ENCODE measurements at regions not wholly inside any gene's neighbourhood (a gene's known extent, or its start where the extent isn't known, plus 50 kb on each side); places are given as distances from the start of the nearest gene placed in this dataset.
A peak's percentile ranks its signal among the peaks of the same experiment; 100 is the strongest.

- intact Hi-C loops (cut with micrococcal nuclease), result no loop called here
- H3K36me3 ChIP-seq, result no peaks in the 10 kb centered on the region
- TF ChIP-seq CTCF (IDR thresholded peaks at IDR 0.05; ENCODE audit: borderline replicate concordance), result no peak
- peaks cover 43% of the 10 kb centered on the region for H3K4me1 ChIP-seq
- H3K9me3 ChIP-seq (replicated peaks), result peaks cover 10% of the 10 kb centered on the region
- H3K27me3 ChIP-seq (ENCODE audit: low read depth), result no peaks in the 10 kb centered on the region
- DNase-seq, result no peak
- no peak overlapping the region for H3K4me3 ChIP-seq
- H3K27ac ChIP-seq (replicated peaks), result no peak overlapping the region
Measured at GRCh38 chr10:78938695-78939672, 129.8 kb upstream of the ZMIZ1 start.

- no peaks in the 10 kb centered on the region for H3K36me3 ChIP-seq
- H3K4me3 ChIP-seq, result no peak overlapping the region
- intact Hi-C loops (cut with micrococcal nuclease), result no loop called here
- no peak for TF ChIP-seq CTCF (IDR thresholded peaks at IDR 0.05; ENCODE audit: borderline replicate concordance)
- no peak overlapping the region for H3K27ac ChIP-seq (replicated peaks)
- peaks cover 10% of the 10 kb centered on the region for H3K9me3 ChIP-seq (replicated peaks)
- H3K27me3 ChIP-seq (ENCODE audit: low read depth), result no peaks in the 10 kb centered on the region
- no peak for DNase-seq
- H3K4me1 ChIP-seq, result peaks cover 35% of the 10 kb centered on the region
Measured at GRCh38 chr10:78942091-78942501, 126.7 kb upstream of the ZMIZ1 start.

- DNase-seq, result peak; percentile 40
- Histone ChIP-seq H3K9me3 (replicated peaks) (peaks cover 10% of the 10 kb centered on the region), H3K4me3 (no peak overlapping the region), H3K27me3 (ENCODE audit: low read depth) (no peaks in the 10 kb centered on the region), H3K27ac (replicated peaks) (peak overlapping the region; percentile 55), H3K4me1 (peaks cover 21% of the 10 kb centered on the region), H3K36me3 (no peaks in the 10 kb centered on the region)
- intact Hi-C loops (cut with micrococcal nuclease), result no loop called here
- no peak for TF ChIP-seq CTCF (IDR thresholded peaks at IDR 0.05; ENCODE audit: borderline replicate concordance)
Measured at GRCh38 chr10:78944723-78945312, 123.9 kb upstream of the ZMIZ1 start.

GRCh38 chr10:78945838-78946237, 122.9 kb upstream of the ZMIZ1 start:
- no peaks in the 10 kb centered on the region for H3K27me3 ChIP-seq (ENCODE audit: low read depth)
- H3K9me3 ChIP-seq (replicated peaks), result peaks cover 10% of the 10 kb centered on the region
- H3K27ac ChIP-seq (replicated peaks), result no peak overlapping the region
- no peaks in the 10 kb centered on the region for H3K36me3 ChIP-seq
- H3K4me3 ChIP-seq, result no peak overlapping the region
- no peak for TF ChIP-seq CTCF (IDR thresholded peaks at IDR 0.05; ENCODE audit: borderline replicate concordance)
- intact Hi-C loops (cut with micrococcal nuclease), result no loop called here
- peaks cover 24% of the 10 kb centered on the region for H3K4me1 ChIP-seq
- no peak for DNase-seq

- no peaks in the 10 kb centered on the region for H3K36me3 ChIP-seq
- H3K4me1 ChIP-seq, result peaks cover 35% of the 10 kb centered on the region
- intact Hi-C loops (cut with micrococcal nuclease), result no loop called here
- no peak overlapping the region for H3K4me3 ChIP-seq
- no peak overlapping the region for H3K27ac ChIP-seq (replicated peaks)
- DNase-seq, result no peak
- no peak for TF ChIP-seq CTCF (IDR thresholded peaks at IDR 0.05; ENCODE audit: borderline replicate concordance)
- H3K27me3 ChIP-seq (ENCODE audit: low read depth), result no peaks in the 10 kb centered on the region
- H3K9me3 ChIP-seq (replicated peaks), result peaks cover 10% of the 10 kb centered on the region
Measured at GRCh38 chr10:78947226-78947625, 121.5 kb upstream of the ZMIZ1 start.
